GM12872 (cell line): ENCODE measurements at regions not wholly inside any gene's neighbourhood (a gene's known extent, or its start where the extent isn't known, plus 50 kb on each side); places are given as distances from the start of the nearest gene placed in this dataset.

Experiments
- TF ChIP-seq, protein P1 (sequence below): IDR thresholded peaks from 3 replicates; pipeline ENCODE4 v1.5.1; 2011; ENCODE audit warnings: low read depth, mild to moderate bottlenecking, low read length, moderate library complexity; ENCODE audit not compliant: insufficient read depth

DNA sequence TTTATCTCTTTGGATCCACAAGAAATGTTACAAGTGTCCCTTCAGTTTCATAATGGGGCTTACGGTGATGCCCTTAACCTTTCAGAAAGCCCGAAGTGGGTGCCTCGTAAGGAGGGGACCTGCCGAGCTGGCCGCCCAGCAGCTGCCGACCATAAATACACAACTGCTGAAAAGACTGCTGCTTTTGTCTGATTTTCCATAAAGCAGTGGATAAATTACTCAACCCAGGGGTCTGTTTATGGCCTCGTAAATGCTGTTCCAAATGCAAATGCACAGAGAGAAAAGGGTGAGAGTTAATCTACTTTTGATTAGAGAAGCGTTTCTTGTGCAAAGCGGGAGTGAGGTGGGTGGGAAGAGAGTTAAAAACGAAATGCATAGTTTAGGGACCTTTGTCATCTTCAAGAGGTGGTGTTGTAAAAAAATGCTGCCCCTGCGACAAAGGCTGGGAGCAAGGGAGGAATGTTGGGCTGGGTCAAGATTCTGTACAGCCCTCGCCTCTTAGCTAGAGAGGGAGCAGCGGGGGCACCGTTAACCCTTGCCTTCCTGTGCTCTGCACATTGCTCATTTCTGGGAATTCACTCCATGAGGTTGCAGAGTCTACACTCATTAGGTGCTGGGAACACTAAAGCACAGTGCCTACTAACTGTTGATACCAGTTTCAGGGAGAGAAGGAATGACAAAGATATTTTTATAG is 112.0 kb upstream of the MTHFD1L start:
- TF ChIP-seq, protein P1, sequence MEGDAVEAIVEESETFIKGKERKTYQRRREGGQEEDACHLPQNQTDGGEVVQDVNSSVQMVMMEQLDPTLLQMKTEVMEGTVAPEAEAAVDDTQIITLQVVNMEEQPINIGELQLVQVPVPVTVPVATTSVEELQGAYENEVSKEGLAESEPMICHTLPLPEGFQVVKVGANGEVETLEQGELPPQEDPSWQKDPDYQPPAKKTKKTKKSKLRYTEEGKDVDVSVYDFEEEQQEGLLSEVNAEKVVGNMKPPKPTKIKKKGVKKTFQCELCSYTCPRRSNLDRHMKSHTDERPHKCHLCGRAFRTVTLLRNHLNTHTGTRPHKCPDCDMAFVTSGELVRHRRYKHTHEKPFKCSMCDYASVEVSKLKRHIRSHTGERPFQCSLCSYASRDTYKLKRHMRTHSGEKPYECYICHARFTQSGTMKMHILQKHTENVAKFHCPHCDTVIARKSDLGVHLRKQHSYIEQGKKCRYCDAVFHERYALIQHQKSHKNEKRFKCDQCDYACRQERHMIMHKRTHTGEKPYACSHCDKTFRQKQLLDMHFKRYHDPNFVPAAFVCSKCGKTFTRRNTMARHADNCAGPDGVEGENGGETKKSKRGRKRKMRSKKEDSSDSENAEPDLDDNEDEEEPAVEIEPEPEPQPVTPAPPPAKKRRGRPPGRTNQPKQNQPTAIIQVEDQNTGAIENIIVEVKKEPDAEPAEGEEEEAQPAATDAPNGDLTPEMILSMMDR, result no peak

DNA sequence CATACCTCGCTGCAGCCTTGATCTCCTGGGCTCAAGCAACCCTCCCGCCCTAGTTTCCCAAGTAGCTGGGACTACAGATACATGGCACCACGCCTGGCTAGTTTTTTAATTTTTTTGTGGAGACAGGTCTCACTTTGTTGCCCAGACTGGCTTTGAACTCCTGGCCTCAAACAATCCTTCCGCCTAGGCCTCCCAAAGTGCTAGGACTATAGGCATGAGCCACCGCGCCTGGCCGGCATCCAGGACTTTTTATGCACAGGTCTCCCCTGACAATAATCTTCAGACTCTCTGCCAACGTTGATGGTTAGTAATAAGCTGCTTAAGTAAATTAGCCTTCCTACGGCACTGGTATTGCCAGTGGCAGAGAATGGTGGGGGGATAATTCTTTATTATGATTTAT is 110.5 kb upstream of the MTHFD1L start:
- TF ChIP-seq, protein P1, result no peak

DNA sequence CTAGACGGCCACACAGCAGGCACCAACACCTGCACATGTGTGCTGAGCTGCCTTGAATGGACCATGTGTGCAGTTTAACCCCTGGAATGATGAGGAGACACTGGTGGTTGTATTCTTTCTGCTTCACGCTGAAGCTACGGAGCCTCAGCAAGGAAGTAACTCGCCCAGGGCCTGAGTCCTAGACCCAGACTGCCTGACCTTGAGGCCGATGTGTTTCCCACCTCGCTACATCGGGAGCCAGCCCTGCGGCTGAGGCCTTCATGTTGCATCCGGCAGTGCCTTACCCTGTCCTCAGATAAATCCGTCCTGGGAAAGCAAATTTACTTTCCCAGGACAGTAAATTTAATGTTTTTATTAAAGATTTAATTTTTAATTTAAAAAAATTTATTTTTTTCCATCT is 110.0 kb upstream of the MTHFD1L start:
- TF ChIP-seq, protein P1, result no peak

DNA sequence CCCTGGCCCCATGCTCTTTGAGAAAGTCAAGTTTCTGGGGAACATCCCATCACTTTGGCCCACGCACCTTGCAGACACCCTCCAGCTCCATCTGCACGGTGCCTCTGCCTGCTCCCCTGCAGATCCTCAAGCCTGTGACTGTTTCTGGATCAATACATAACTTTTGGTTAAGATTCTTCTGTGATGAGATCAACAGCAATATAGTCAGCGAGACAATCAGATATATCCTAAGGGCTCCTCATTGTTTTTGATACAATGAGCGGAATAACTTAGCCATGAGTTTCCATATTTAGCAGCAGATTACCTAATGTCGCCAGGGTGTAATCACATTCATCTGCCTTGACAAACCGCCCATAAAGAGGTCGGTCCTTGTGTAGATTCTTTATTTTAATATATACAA is 109.3 kb upstream of the MTHFD1L start:
- TF ChIP-seq, protein P1, result no peak

DNA sequence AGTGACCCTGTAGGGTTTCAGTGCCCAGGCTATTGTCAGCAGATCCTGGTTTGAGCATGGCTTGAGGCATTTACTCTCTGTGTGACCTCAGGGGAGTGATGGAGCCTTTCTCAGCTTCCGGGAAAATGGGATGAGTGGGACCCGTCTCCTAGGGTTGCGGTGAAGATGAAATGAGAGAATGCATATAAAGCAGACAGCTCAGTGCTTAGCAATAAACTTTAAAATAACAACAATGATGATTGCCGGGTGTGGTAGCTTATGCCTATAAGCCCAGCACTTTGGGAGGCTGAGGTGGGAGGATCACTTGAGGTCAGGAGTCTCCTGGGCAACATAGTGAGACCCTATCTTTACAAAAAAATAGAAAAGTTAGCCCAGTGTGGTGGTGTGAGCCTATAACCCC is 106.0 kb upstream of the MTHFD1L start:
- TF ChIP-seq, protein P1, result no peak

DNA sequence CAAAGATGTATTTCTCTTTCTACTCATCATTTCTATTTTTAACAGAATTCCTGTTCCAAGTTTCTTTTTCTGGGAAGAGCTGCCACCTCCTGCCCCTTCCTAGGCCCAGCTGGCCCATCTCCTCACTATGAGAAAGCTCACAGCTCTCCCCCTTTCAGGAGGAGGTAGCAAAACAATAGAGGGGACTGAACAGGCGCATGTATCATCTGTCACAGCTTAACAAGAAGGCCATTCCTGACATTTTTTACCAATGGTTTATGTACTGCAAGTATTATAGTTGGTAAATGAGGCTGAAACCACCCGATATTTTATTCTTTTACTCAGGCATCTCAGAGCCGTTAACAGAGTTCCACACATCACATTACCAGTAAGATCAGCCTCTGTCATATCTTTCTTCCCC is 103.7 kb upstream of the MTHFD1L start:
- TF ChIP-seq, protein P1, result no peak

DNA sequence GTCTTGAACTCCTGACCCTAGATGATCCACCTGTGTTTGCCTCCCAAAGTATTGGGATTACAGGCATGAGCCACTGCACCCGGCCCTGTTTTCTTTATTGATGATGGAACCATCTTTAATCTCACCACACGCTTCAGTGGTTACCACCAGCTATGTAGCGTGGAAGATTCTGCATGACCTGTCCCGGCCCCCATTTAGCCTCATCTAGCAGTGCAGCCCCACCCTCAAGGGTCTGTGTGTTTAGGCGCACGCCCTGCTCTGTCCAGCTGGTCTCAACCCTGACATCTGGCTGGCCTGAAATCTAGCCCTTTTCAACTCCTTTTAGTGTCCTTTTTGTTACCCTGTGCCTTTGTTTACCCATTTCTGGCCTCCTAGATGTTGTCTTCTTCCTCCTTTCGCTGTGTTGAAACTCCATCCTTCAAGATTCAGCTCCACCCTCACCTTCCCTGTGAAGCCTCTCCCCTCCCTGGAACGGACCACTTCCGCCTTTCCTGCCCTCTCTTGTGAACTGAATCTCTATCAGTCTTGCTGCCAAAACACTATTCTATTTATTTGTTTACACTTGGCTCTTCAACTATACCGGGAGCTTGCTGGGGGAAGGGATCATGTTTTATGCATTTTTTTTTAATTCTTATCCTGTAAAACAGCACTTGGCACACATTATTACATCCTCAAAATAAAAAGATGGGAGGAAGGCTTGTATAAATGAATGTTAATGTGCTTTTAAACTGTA is 101.0 kb upstream of the MTHFD1L start:
- TF ChIP-seq, protein P1, result no peak
